SK-N-SH (cell line): ENCODE measurements at regions not wholly inside any gene's neighbourhood (a gene's known extent, or its start where the extent isn't known, plus 50 kb on each side); places are given as distances from the start of the nearest gene placed in this dataset.

Source experiments
- CTCF ChIA-PET: fragments of 300-600, 350-600 bp; formaldehyde crosslinking; extraction: SDS; loops from one replicate; lab custom pipeline; 2021; lab: Yijun Ruan, JAX
- POLR2A ChIA-PET: fragments of 350-600 bp; sonication (Branson Sonifier 250); formaldehyde crosslinking; extraction: SDS; loops from one replicate; lab custom pipeline; 2020; ENCODE audit warnings: antibody characterized with exemption, inconsistent platforms; lab: Yijun Ruan, JAX
- DNase-seq: peaks from one replicate; pipeline ENCODE4 v3.0.0; 2012
- H2AFZ ChIP-seq: fragments of 200-600 bp; sonication (generic); 2 replicates; pipeline ENCODE4 v1.8.1; 2016; ENCODE audit warnings: antibody characterized with exemption, mild to moderate bottlenecking, low read depth
- H3F3A ChIP-seq: fragments of 200-600 bp; sonication (generic); replicated peaks from 2 replicates; pipeline ENCODE3; 2016; ENCODE audit warnings: antibody characterized with exemption, mild to moderate bottlenecking; ENCODE audit not compliant: insufficient read depth
- H3K27ac ChIP-seq, 2 experiments: fragments of 200-500 bp in 1 of 2; fragments of 200-600 bp in 1 of 2; sonication (Bioruptor generic) in 1 of 2; sonication (generic), shearing (Covaris generic) in 1 of 2; 2 replicates each; pipeline versions ENCODE4 v1.5.1 to v1.6.1; 2014 to 2016; ENCODE audit warnings: low read depth in 2 of 2, inconsistent platforms in 1 of 2, low read length in 1 of 2, mild to moderate bottlenecking in 1 of 2, mixed read lengths in 1 of 2
- H3K27me3 ChIP-seq: fragments of 200-600 bp; sonication (generic), shearing (Covaris generic); 2 replicates; pipeline ENCODE4 v1.6.1; 2016; ENCODE audit warnings: mixed run types; ENCODE audit not compliant: insufficient read depth
- H3K36me3 ChIP-seq, 2 experiments: fragments of 200-500 bp in 1 of 2; fragments of 200-600 bp in 1 of 2; sonication (Bioruptor generic) in 1 of 2; sonication (generic) in 1 of 2; replicated peaks in 1 of 2; 2 replicates each; pipeline versions ENCODE3 to v1.5.1; 2014 to 2016; ENCODE audit warnings: low read length in 1 of 2, mild to moderate bottlenecking in 1 of 2; ENCODE audit not compliant: insufficient read depth in 2 of 2, control insufficient read depth in 1 of 2
- H3K4me1 ChIP-seq, 2 experiments: fragments of 200-500 bp in 1 of 2; fragments of 200-600 bp in 1 of 2; sonication (Bioruptor generic) in 1 of 2; sonication (generic), shearing (Covaris generic) in 1 of 2; 2 replicates each; pipeline versions ENCODE4 v1.5.1 to v1.6.1; 2014 to 2016; ENCODE audit warnings: low read depth in 1 of 2, low read length in 1 of 2, mixed run types in 1 of 2; ENCODE audit not compliant: insufficient read depth in 2 of 2, control insufficient read depth in 1 of 2
- H3K4me2 ChIP-seq: fragments of 200-600 bp; sonication (generic), shearing (Covaris generic); 2 replicates; pipeline ENCODE4 v1.6.1; 2017; ENCODE audit warnings: mixed run types
- H3K4me3 ChIP-seq, 2 experiments: fragments of 200-500 bp in 1 of 2; fragments of 200-600 bp in 1 of 2; sonication (Bioruptor generic) in 1 of 2; sonication (generic), shearing (Covaris generic) in 1 of 2; 2 replicates each; pipeline versions ENCODE4 v1.5.1 to v1.8.1; 2014 to 2016; ENCODE audit warnings: low read depth in 2 of 2, inconsistent platforms in 1 of 2, low read length in 1 of 2, mild to moderate bottlenecking in 1 of 2, mixed read lengths in 1 of 2, moderate library complexity in 1 of 2
- H3K79me2 ChIP-seq: fragments of 200-600 bp; sonication (generic); 2 replicates; pipeline ENCODE4 v1.8.1; 2017; ENCODE audit warnings: mild to moderate bottlenecking; ENCODE audit not compliant: insufficient read depth
- H3K9ac ChIP-seq: fragments of 200-600 bp; sonication (generic); 2 replicates; pipeline ENCODE4 v1.6.1; 2017; ENCODE audit warnings: mixed run types
- H3K9me2 ChIP-seq: fragments of 200-600 bp; sonication (generic); 2 replicates; pipeline ENCODE4 v1.6.1; 2017; ENCODE audit warnings: mixed run types
- H3K9me3 ChIP-seq: fragments of 200-600 bp; sonication (generic); 2 replicates; pipeline ENCODE4 v1.6.1; 2017; ENCODE audit warnings: mixed run types, mild to moderate bottlenecking, moderate library complexity
- H4K20me1 ChIP-seq: fragments of 200-600 bp; sonication (generic); 2 replicates; pipeline ENCODE4 v1.6.1; 2017; ENCODE audit warnings: mild to moderate bottlenecking, mixed run types; ENCODE audit not compliant: insufficient read depth
- ELF1 ChIP-seq: IDR thresholded peaks from 2 replicates; pipeline ENCODE4 v1.4.0; 2012
- EP300 ChIP-seq, 2 experiments: IDR thresholded peaks; 2 replicates each; pipeline versions ENCODE4 v1.4.0 to v1.6.1; 2012; ENCODE audit warnings: borderline replicate concordance in 1 of 2, low read depth in 1 of 2, low read length in 1 of 2
- FOSL2 ChIP-seq: IDR thresholded peaks from 2 replicates; pipeline ENCODE4 v1.4.0; 2012; ENCODE audit warnings: low read depth, mild to moderate bottlenecking, moderate library complexity, borderline replicate concordance
- FOXM1 ChIP-seq: IDR thresholded peaks from 2 replicates; pipeline ENCODE4 v1.4.0; 2012; ENCODE audit warnings: low read depth, mild to moderate bottlenecking
- NFIC ChIP-seq: IDR thresholded peaks from 2 replicates; pipeline ENCODE4 v1.4.0; 2012; ENCODE audit warnings: borderline replicate concordance
- PBX3 ChIP-seq: IDR thresholded peaks from 2 replicates; pipeline ENCODE4; 2012
- RCOR1 ChIP-seq: fragments of 150-350 bp; IDR thresholded peaks from 2 replicates; pipeline ENCODE4 v1.6.1; 2017; ENCODE audit warnings: antibody characterized with exemption, low read length
- RXRA ChIP-seq: IDR thresholded peaks from 2 replicates; pipeline ENCODE4 v1.4.0; 2012; ENCODE audit warnings: low read depth, mild to moderate bottlenecking, borderline replicate concordance
- SIN3A ChIP-seq: IDR thresholded peaks from 2 replicates; pipeline ENCODE4 v1.6.1; 2012; ENCODE audit warnings: low read depth, mild to moderate bottlenecking, low read length, moderate library complexity, borderline replicate concordance
- SMC3 ChIP-seq: IDR thresholded peaks from 2 replicates; pipeline ENCODE4 v1.6.1; 2012; ENCODE audit warnings: low read depth, low read length, improper control_type of control experiment
- TAF1 ChIP-seq: IDR thresholded peaks from 2 replicates; pipeline ENCODE4 v1.6.1; 2012; ENCODE audit warnings: low read depth, mild to moderate bottlenecking, low read length, moderate library complexity, borderline replicate concordance
- TEAD4 ChIP-seq: IDR thresholded peaks from 2 replicates; pipeline ENCODE4 v1.4.0; 2012; ENCODE audit warnings: mild to moderate bottlenecking, borderline replicate concordance; ENCODE audit not compliant: insufficient read depth
- USF1 ChIP-seq: IDR thresholded peaks from 2 replicates; pipeline ENCODE4 v1.4.0; 2012; ENCODE audit warnings: low read depth, borderline replicate concordance
- YY1 ChIP-seq: IDR thresholded peaks from 2 replicates; pipeline ENCODE4 v1.4.0; 2012; ENCODE audit warnings: low read depth, mild to moderate bottlenecking
- WGBS: methylation state at CpG from one replicate; pipeline ENCODE4 v1.1.6; 2017; ENCODE audit warnings: low lambda C conversion rate; 5-methylcytosine and 5-hydroxymethylcytosine counted together
- TF ChIP-seq, protein P1 (sequence below): fragments of 200-600 bp; sonication (generic); IDR thresholded peaks from 2 replicates; pipeline ENCODE4 v1.6.1; 2017; ENCODE audit warnings: antibody characterized with exemption, mild to moderate bottlenecking, moderate library complexity

DNA sequence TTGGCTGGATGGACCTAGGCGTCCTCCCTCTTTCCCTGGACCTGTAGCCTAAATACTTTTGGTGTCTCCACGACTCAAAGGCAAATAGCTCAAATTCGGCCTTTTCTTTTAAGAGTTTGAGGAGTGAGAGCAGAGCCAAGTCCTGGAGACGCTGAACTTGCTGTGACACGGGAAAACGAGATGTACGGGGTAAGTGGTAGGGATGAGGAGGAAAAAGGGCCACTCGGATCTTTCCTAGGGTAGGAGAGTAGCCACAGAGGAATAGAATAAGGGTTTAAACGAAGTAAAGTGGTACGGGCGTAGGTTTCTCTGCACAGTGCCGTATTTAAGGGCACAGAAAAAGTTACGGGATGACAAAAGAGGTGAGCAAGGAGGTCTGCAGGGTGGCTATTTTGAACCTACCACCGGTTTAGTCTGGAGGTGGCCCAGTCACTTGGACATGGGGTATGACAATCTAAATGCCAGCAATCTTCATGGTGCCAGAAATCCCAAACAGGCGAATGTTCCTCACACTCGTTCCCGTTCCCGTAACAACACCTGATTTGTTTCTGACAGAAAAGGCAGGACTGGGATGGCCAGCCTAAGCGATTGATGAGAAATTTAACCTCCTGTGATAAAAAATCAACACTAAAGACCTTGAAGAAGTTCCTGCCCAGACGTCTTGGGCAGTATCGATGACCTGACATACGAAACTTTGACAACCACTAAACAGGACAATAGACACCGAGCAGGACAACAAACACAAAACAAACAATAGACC, 149.3 kb downstream of the TRIM27 start:
- no peak overlapping the region for H3K4me2 ChIP-seq
- ChIA-PET CTCF (interaction anchor here (0.7 kb wide), 1 partner anchor 8 kb away, joined by 3 read pairs; no protein-coding TSS in a partner anchor), POLR2A (no interaction called here)
- no peak overlapping the region for H3K9ac ChIP-seq
- H3K4me1 ChIP-seq: no peaks in the 10 kb centered on the region
- no peaks in the 10 kb centered on the region for H3K79me2 ChIP-seq
- H3K36me3 ChIP-seq: no peaks in the 10 kb centered on the region
- peaks cover 91% of the 10 kb centered on the region for H3K27me3 ChIP-seq
- H3K9me3 ChIP-seq: no peaks in the 10 kb centered on the region
- 20% methylated on average over 23 of the region's 23 CpGs for WGBS
- H3K4me3 ChIP-seq: no peak overlapping the region
- no peaks in the 10 kb centered on the region for H4K20me1 ChIP-seq
- no peaks in the 10 kb centered on the region for H3K9me2 ChIP-seq
- no peak overlapping the region for H3K27ac ChIP-seq
- no peak for DNase-seq
- no peak for TF ChIP-seq PBX3
- TF ChIP-seq FOXM1: no peak
- TF ChIP-seq, protein P1, sequence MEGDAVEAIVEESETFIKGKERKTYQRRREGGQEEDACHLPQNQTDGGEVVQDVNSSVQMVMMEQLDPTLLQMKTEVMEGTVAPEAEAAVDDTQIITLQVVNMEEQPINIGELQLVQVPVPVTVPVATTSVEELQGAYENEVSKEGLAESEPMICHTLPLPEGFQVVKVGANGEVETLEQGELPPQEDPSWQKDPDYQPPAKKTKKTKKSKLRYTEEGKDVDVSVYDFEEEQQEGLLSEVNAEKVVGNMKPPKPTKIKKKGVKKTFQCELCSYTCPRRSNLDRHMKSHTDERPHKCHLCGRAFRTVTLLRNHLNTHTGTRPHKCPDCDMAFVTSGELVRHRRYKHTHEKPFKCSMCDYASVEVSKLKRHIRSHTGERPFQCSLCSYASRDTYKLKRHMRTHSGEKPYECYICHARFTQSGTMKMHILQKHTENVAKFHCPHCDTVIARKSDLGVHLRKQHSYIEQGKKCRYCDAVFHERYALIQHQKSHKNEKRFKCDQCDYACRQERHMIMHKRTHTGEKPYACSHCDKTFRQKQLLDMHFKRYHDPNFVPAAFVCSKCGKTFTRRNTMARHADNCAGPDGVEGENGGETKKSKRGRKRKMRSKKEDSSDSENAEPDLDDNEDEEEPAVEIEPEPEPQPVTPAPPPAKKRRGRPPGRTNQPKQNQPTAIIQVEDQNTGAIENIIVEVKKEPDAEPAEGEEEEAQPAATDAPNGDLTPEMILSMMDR: no peak
- TF ChIP-seq SMC3: no peak
- TF ChIP-seq USF1: no peak
- TF ChIP-seq TAF1: no peak
- no peak for TF ChIP-seq NFIC
- TF ChIP-seq FOSL2: no peak
- TF ChIP-seq EP300 (IDR thresholded peaks at IDR 0.05; ENCODE audit: borderline replicate concordance in 1 of 2, low read depth in 1 of 2, low read length in 1 of 2): no peak
- H2AFZ ChIP-seq: no peak overlapping the region
- H3F3A ChIP-seq: no peaks in the 10 kb centered on the region

GRCh38 chr6:28775052-28775376, 148.8 kb downstream of the TRIM27 start:
- H3F3A ChIP-seq: no peaks in the 10 kb centered on the region
- peaks cover 90% of the 10 kb centered on the region for H3K27me3 ChIP-seq
- DNase-seq: no peak
- CTCF ChIA-PET: interaction anchor here (1.3 kb wide), 1 partner anchor 44 kb away, joined by 3 read pairs; no protein-coding TSS in a partner anchor
- no peak overlapping the region for H3K9ac ChIP-seq
- H3K79me2 ChIP-seq: no peaks in the 10 kb centered on the region
- H3K4me3 ChIP-seq: no peak overlapping the region
- POLR2A ChIA-PET: no interaction called here
- WGBS: 24% methylated on average over 8 of the region's 12 CpGs
- no peak for TF ChIP-seq ELF1
- TF ChIP-seq TEAD4: no peak
- TF ChIP-seq YY1: no peak
- TF ChIP-seq RCOR1: no peak
- TF ChIP-seq SIN3A: no peak
- no peak for TF ChIP-seq RXRA
- TF ChIP-seq, all 33 proteins: peak for 0
- no peak overlapping the region for H3K27ac ChIP-seq
- H3K4me2 ChIP-seq: no peak overlapping the region
- no peaks in the 10 kb centered on the region for H3K9me2 ChIP-seq
- H2AFZ ChIP-seq: no peak overlapping the region
- no peaks in the 10 kb centered on the region for H4K20me1 ChIP-seq
- H3K36me3 ChIP-seq: no peaks in the 10 kb centered on the region
- no peaks in the 10 kb centered on the region for H3K4me1 ChIP-seq
- H3K9me3 ChIP-seq: no peaks in the 10 kb centered on the region
